ENCODE measurements at regions not wholly inside any gene's neighbourhood (a gene's known extent, or its start where the extent isn't known, plus 50 kb on each side); places are given as distances from the start of the nearest gene placed in this dataset.
A peak's percentile ranks its signal among the peaks of the same experiment; 100 is the strongest.

- DNase-seq (ENCODE audit: low read depth in 2 of 2), result no peak
Observed at GRCh38 chr20:50273601-50274491, 83.2 kb downstream of the CEBPB start.

- DNase-seq (ENCODE audit: low read depth in 2 of 2), result no peak
Observed at GRCh38 chr20:50274570-50275430, 84.2 kb downstream of the CEBPB start.

- DNase-seq (ENCODE audit: low read depth in 2 of 2), result no peak
Observed at GRCh38 chr20:50276119-50277063, 85.8 kb downstream of the CEBPB start.

- no peak for DNase-seq (ENCODE audit: low read depth in 2 of 2)
Observed at GRCh38 chr20:50277064-50277415, 86.4 kb downstream of the CEBPB start.

- no peak for DNase-seq (ENCODE audit: low read depth in 2 of 2)
Observed at GRCh38 chr20:50277460-50278376, 87.1 kb downstream of the CEBPB start.

GRCh38 chr20:50278377-50278683 is 87.7 kb downstream of the CEBPB start:
- no peak for DNase-seq (ENCODE audit: low read depth in 2 of 2)

GRCh38 chr20:50278684-50279531 is 88.3 kb downstream of the CEBPB start:
- no peak for DNase-seq (ENCODE audit: low read depth in 2 of 2)

- no peak for DNase-seq (ENCODE audit: low read depth in 2 of 2)
Observed at GRCh38 chr20:50279988-50280850, 89.6 kb downstream of the CEBPB start.

GRCh38 chr20:50280851-50281655 is 90.4 kb downstream of the CEBPB start:
- no peak for DNase-seq (ENCODE audit: low read depth in 2 of 2)

GRCh38 chr20:50281831-50282591 is 91.4 kb downstream of the CEBPB start:
- DNase-seq (ENCODE audit: low read depth in 2 of 2), result peak in 1 of 2 donors; percentile 8

GRCh38 chr20:50282592-50283241 is 92.1 kb downstream of the CEBPB start:
- DNase-seq (ENCODE audit: low read depth in 2 of 2), result no peak

- no peak for DNase-seq (ENCODE audit: low read depth in 2 of 2)
Observed at GRCh38 chr20:50283370-50283769, 92.7 kb downstream of the CEBPB start.

- DNase-seq (ENCODE audit: low read depth in 2 of 2), result peak in 1 of 2 donors; percentile 67
Observed at GRCh38 chr20:50283922-50284810, 93.5 kb downstream of the CEBPB start.

GRCh38 chr20:50284811-50285375 is 94.3 kb downstream of the CEBPB start:
- no peak for DNase-seq (ENCODE audit: low read depth in 2 of 2)

All from stimulated activated CD8-positive, alpha-beta memory T cell treated with anti-CD3 and anti-CD28 coated beads, Interleukin-15, amount 100 ng/mL, for 48 hours (primary cell).